ENCODE measurements at regions not wholly inside any gene's neighbourhood (a gene's known extent, or its start where the extent isn't known, plus 50 kb on each side); places are given as distances from the start of the nearest gene placed in this dataset.

DNA sequence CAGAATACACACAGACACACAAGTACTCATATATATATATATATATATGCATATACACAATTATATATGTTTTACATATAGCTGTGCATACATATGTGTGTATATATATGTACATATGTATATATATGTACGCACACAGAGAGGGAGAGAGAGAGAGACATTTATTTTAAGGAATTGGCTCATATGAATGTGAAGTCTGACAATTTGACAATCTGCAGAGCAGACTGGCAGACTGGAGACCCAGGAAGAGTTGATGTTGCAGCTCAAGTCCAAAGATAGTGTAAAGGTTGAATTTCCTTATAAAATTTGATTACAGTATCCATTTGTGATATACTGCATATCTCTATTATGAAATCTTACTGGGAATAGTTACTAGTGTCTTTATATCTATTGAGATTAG lies 1330.3 kb upstream of the CADM2 start:
- H3K27ac Mint-ChIP-seq (ENCODE audit: unreplicated experiment), result no peak overlapping the region
- peaks cover 7% of the 10 kb centered on the region for H3K4me1 Mint-ChIP-seq (ENCODE audit: low read depth, unreplicated experiment)
- H3K4me3 Mint-ChIP-seq (ENCODE audit: unreplicated experiment), result no peak overlapping the region
- no peaks in the 10 kb centered on the region for H3K9me3 Mint-ChIP-seq (ENCODE audit: unreplicated experiment)
- TF ChIP-seq, protein P1, sequence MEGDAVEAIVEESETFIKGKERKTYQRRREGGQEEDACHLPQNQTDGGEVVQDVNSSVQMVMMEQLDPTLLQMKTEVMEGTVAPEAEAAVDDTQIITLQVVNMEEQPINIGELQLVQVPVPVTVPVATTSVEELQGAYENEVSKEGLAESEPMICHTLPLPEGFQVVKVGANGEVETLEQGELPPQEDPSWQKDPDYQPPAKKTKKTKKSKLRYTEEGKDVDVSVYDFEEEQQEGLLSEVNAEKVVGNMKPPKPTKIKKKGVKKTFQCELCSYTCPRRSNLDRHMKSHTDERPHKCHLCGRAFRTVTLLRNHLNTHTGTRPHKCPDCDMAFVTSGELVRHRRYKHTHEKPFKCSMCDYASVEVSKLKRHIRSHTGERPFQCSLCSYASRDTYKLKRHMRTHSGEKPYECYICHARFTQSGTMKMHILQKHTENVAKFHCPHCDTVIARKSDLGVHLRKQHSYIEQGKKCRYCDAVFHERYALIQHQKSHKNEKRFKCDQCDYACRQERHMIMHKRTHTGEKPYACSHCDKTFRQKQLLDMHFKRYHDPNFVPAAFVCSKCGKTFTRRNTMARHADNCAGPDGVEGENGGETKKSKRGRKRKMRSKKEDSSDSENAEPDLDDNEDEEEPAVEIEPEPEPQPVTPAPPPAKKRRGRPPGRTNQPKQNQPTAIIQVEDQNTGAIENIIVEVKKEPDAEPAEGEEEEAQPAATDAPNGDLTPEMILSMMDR (IDR thresholded peaks at IDR 0.05; ENCODE audit: partially characterized antibody, unreplicated experiment), result no peak
- no peaks in the 10 kb centered on the region for H3K36me3 Mint-ChIP-seq (ENCODE audit: unreplicated experiment)
- peaks cover 1% of the 10 kb centered on the region for H3K27me3 Mint-ChIP-seq (ENCODE audit: unreplicated experiment)
- DNase-seq, result no peak

DNA sequence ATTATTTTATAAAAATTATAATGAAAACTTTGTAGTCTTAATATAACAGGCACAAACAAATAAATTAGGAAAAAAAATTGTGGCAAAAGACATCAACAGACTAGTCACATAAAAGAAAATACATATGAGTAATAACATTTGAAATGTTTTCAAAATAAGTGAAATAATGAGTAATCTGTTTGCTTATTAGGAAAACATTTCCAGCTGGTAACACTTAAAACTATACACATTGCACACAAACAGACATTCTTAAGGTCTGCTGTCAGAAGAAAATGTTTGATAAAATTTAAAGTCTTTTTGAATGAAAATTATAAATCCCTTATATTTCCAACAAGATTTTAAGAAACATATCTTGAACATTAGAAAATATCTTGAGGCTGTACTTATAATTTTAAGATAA lies 1326.3 kb upstream of the CADM2 start:
- no peak for DNase-seq
- Mint-ChIP-seq H3K36me3 (ENCODE audit: unreplicated experiment) (peaks cover 9% of the 10 kb centered on the region), H3K4me3 (ENCODE audit: unreplicated experiment) (no peak overlapping the region), H3K4me1 (ENCODE audit: low read depth, unreplicated experiment) (no peaks in the 10 kb centered on the region), H3K27me3 (ENCODE audit: unreplicated experiment) (no peaks in the 10 kb centered on the region), H3K9me3 (ENCODE audit: unreplicated experiment) (peaks cover 2% of the 10 kb centered on the region), H3K27ac (ENCODE audit: unreplicated experiment) (no peak overlapping the region)
- TF ChIP-seq, protein P1 (IDR thresholded peaks at IDR 0.05; ENCODE audit: partially characterized antibody, unreplicated experiment), result no peak

DNA sequence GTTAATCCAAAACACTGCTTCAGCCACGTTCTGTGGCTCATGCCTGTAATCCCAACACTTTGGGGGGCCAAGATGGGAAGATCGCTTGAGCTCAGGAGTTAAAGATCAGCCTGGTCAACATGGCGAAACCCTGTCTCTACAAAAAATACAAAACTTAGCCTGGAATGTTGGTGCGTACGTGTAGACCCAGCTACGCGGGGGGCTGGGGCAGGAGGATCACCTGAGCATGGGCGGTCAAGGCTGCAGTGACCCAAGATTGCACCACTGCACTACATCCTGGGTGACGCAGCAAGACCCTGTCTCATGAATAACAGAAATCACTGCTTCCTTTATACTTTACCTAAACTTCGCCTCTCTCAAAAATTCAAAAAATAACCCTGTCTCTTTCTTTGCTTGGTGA lies 1325.0 kb upstream of the CADM2 start:
- Mint-ChIP-seq H3K9me3 (ENCODE audit: unreplicated experiment) (peaks cover 2% of the 10 kb centered on the region), H3K36me3 (ENCODE audit: unreplicated experiment) (peaks cover 13% of the 10 kb centered on the region), H3K27ac (ENCODE audit: unreplicated experiment) (no peak overlapping the region), H3K27me3 (ENCODE audit: unreplicated experiment) (no peaks in the 10 kb centered on the region), H3K4me1 (ENCODE audit: low read depth, unreplicated experiment) (no peaks in the 10 kb centered on the region), H3K4me3 (ENCODE audit: unreplicated experiment) (no peak overlapping the region)
- TF ChIP-seq, protein P1 (IDR thresholded peaks at IDR 0.05; ENCODE audit: partially characterized antibody, unreplicated experiment), result no peak
- no peak for DNase-seq

DNA sequence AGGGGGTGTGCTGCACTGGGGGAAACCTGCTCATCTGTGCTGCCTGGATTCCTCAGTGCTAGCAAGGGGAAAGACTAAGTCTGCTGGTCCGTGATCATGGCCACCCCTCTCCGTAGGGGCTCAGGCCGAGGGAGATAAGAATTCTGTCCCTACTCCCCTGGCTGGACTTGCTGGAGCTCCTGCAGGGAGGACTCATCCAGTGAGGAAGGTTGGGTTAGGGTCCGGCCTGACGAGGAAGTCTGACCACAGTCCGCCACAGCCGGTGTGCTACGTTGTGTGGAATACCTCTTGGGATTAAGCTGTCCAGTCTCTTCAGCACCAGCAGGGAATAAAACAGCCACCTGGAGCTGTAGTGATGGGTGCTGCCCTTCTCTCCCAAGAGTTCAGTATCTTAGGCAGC lies 1309.1 kb upstream of the CADM2 start:
- H3K4me1 Mint-ChIP-seq (ENCODE audit: low read depth, unreplicated experiment), result no peaks in the 10 kb centered on the region
- peaks cover 7% of the 10 kb centered on the region for H3K9me3 Mint-ChIP-seq (ENCODE audit: unreplicated experiment)
- DNase-seq, result no peak
- H3K36me3 Mint-ChIP-seq (ENCODE audit: unreplicated experiment), result peaks cover 12% of the 10 kb centered on the region
- TF ChIP-seq, protein P1 (IDR thresholded peaks at IDR 0.05; ENCODE audit: partially characterized antibody, unreplicated experiment), result no peak
- no peak overlapping the region for H3K27ac Mint-ChIP-seq (ENCODE audit: unreplicated experiment)
- no peak overlapping the region for H3K4me3 Mint-ChIP-seq (ENCODE audit: unreplicated experiment)
- peaks cover 2% of the 10 kb centered on the region for H3K27me3 Mint-ChIP-seq (ENCODE audit: unreplicated experiment)

DNA sequence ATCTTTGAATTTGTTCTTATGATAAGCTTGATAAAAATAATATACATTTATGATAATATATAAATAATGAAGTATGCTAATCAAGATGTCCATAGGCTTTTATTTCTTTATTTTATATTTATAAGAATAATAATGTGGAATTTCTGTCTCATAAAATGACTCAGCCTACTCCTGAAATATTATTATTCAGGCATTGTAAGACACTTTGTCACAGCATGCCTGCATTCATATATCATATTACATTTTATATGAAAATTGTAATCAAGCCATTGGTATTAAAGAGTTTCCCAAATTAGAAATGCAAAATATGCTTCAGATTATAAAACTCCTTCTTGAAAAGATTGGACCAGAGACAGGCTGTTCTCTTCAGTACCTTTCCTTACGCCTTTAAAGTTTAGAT lies 1303.7 kb upstream of the CADM2 start:
- Mint-ChIP-seq H3K4me1 (ENCODE audit: low read depth, unreplicated experiment) (no peaks in the 10 kb centered on the region), H3K4me3 (ENCODE audit: unreplicated experiment) (no peak overlapping the region), H3K27me3 (ENCODE audit: unreplicated experiment) (no peaks in the 10 kb centered on the region), H3K36me3 (ENCODE audit: unreplicated experiment) (no peaks in the 10 kb centered on the region), H3K27ac (ENCODE audit: unreplicated experiment) (no peak overlapping the region), H3K9me3 (ENCODE audit: unreplicated experiment) (no peaks in the 10 kb centered on the region)
- DNase-seq, result no peak
- TF ChIP-seq, protein P1 (IDR thresholded peaks at IDR 0.05; ENCODE audit: partially characterized antibody, unreplicated experiment), result no peak
